Uterus (tissue), 2 donors: ENCODE measurements at regions not wholly inside any gene's neighbourhood (a gene's known extent, or its start where the extent isn't known, plus 50 kb on each side); places are given as distances from the start of the nearest gene placed in this dataset.

Source experiments
- POLR2A ChIP-seq, 2 donors: fragments of 450-650 bp; IDR thresholded peaks; one replicate each; pipeline ENCODE4 v1.6.1; 2016; ENCODE audit warnings: antibody characterized with exemption in 2 of 2, mild to moderate bottlenecking in 1 of 2, moderate library complexity in 1 of 2
- TF ChIP-seq, protein P1 (sequence below), 4 experiments: fragments of 200-600 bp in 2 of 4; fragments of 450-650 bp in 2 of 4; sonication (generic) in 2 of 4; IDR thresholded peaks; one replicate each; pipeline ENCODE4 v1.5.1; 2016 to 2019; ENCODE audit warnings: antibody characterized with exemption in 4 of 4, mild to moderate bottlenecking in 2 of 4, moderate library complexity in 1 of 4

DNA sequence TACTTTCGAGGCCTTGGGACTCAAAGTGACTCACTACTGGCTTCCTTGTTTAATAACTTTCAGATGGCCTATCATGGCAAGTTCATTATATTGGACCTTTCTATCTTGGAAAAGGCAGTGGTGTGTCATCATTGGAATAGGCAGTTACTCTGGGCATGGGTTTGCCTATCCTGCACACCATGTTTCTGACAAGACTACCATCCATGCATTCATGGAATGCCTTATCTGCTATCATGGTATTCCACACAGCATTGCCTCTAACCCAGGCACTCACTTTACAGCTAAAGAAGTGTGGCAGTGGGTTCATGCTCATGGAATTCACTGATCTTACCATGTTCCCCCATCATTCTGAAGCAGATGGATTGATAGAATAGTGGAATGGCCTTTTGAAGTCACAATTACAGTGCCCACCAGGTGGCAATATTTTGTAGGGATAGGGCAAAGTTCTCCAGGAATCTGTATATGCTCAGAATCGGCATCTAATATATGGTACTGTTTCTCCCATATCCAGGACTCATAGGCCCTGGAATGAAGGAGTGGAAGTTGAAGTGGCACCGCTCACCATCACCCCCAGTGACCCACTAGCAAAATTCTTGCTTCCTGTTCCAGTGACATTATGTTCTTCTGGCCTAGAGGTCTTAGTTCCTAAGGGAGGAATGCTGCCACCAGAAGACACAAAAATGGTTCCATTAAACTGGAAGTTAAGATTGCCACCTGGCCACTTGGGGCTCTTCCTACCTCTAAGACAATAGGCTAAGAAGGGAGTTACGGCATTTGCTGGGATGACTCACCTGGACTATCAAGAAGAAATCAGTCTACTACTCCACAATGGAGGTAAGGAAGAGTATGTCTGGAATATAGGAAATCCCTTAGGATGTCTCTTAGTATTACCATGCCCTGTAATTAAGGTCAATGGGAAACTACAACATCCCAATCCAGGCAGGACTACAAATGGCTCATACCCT is 1161.4 kb downstream of the SI start:
- TF ChIP-seq, protein P1, sequence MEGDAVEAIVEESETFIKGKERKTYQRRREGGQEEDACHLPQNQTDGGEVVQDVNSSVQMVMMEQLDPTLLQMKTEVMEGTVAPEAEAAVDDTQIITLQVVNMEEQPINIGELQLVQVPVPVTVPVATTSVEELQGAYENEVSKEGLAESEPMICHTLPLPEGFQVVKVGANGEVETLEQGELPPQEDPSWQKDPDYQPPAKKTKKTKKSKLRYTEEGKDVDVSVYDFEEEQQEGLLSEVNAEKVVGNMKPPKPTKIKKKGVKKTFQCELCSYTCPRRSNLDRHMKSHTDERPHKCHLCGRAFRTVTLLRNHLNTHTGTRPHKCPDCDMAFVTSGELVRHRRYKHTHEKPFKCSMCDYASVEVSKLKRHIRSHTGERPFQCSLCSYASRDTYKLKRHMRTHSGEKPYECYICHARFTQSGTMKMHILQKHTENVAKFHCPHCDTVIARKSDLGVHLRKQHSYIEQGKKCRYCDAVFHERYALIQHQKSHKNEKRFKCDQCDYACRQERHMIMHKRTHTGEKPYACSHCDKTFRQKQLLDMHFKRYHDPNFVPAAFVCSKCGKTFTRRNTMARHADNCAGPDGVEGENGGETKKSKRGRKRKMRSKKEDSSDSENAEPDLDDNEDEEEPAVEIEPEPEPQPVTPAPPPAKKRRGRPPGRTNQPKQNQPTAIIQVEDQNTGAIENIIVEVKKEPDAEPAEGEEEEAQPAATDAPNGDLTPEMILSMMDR (IDR thresholded peaks at IDR 0.05): no peak
- no peak for TF ChIP-seq POLR2A (IDR thresholded peaks at IDR 0.05)
